HCT116 (cell line): ENCODE measurements at regions not wholly inside any gene's neighbourhood (a gene's known extent, or its start where the extent isn't known, plus 50 kb on each side); places are given as distances from the start of the nearest gene placed in this dataset.

Experiments used
- ATAC-seq: fragments of 200-7000 bp; cut with Tn5 transposase; 2 replicates; pipeline ENCODE4 v1.9.1; 2020; ENCODE audit warnings: mild to moderate bottlenecking, moderate library complexity
- BruUV-seq: library from RNA; stranded (reverse); fragments of 400-500 nt; replicated peaks from 2 replicates; lab custom pipeline; 2021; lab: Mats Ljungman, UMichigan
- CTCF ChIA-PET: fragments of 300-600 bp; sonication (Branson Sonifier 250); formaldehyde crosslinking; loops from one replicate; lab custom pipeline; 2021; ENCODE audit warnings: antibody characterized with exemption; lab: Charles Lee
- POLR2A ChIA-PET: fragments of 300-600, 350-600 bp; sonication (Branson Sonifier 250); formaldehyde crosslinking; loops from one replicate; lab custom pipeline; 2021; ENCODE audit warnings: antibody characterized with exemption; lab: Charles Lee
- RAD21 ChIA-PET, 2 experiments: fragments of 300-600 bp; sonication (Branson Sonifier 250); formaldehyde crosslinking; loops; one replicate each; lab custom pipeline; 2023; ENCODE audit warnings: low total read pairs in 2 of 2; ENCODE audit not compliant: uncharacterized antibody in 2 of 2, unreplicated experiment in 2 of 2, low non-redundant PET in 1 of 2; lab: Charles Lee
- DNase-seq: peaks from one replicate; pipeline ENCODE4 v3.0.0-alpha.2; 2010; ENCODE audit warnings: low read depth, low spot score
- H2AFZ ChIP-seq: fragments of 200-600 bp; shearing (Covaris generic), sonication (generic); 2 replicates; pipeline ENCODE4 v1.6.1; 2017; ENCODE audit warnings: low read depth, mixed run types, mixed read lengths, antibody characterized with exemption, low read length; ENCODE audit not compliant: poor library complexity, severe bottlenecking
- H3K27ac ChIP-seq: 2 replicates; pipeline ENCODE4 v1.5.1; 2012; ENCODE audit warnings: low read depth, low read length
- H3K27me3 ChIP-seq: fragments of 200-600 bp; sonication (generic); 2 replicates; pipeline ENCODE4 v1.6.1; 2016; ENCODE audit warnings: mixed run types, low read length, mixed read lengths; ENCODE audit not compliant: insufficient read depth
- H3K36me3 ChIP-seq, 2 experiments: fragments of 200-500 bp in 1 of 2; fragments of 200-600 bp in 1 of 2; sonication (Bioruptor generic) in 1 of 2; sonication (generic) in 1 of 2; 2 replicates each; pipeline versions ENCODE4 v1.5.1 to v1.6.1; 2014 to 2016; ENCODE audit warnings: low read length in 2 of 2, inconsistent platforms in 1 of 2, mixed read lengths in 1 of 2, mixed run types in 1 of 2; ENCODE audit not compliant: insufficient read depth in 2 of 2, control insufficient read depth in 1 of 2
- H3K4me1 ChIP-seq, 2 experiments: fragments of 200-600 bp in 1 of 2; sonication (generic) in 1 of 2; 2 replicates each; pipeline versions ENCODE4 v1.5.1 to v1.6.1; 2012 to 2017; ENCODE audit warnings: low read length in 2 of 2, inconsistent platforms in 1 of 2, mild to moderate bottlenecking in 1 of 2, mixed read lengths in 1 of 2, mixed run types in 1 of 2, moderate library complexity in 1 of 2; ENCODE audit not compliant: insufficient read depth in 2 of 2, control insufficient read depth in 1 of 2
- H3K4me2 ChIP-seq: fragments of 200-600 bp; sonication (generic); 2 replicates; pipeline ENCODE4 v1.6.1; 2017; ENCODE audit warnings: mixed run types, low read length, mixed read lengths
- H3K4me3 ChIP-seq, 2 experiments: fragments of 200-600 bp in 1 of 2; sonication (generic) in 1 of 2; replicated peaks in 1 of 2; 2 replicates each; pipeline ENCODE4 v1.5.1; 2011 to 2016; ENCODE audit warnings: low read length in 2 of 2, control low read depth in 1 of 2, low read depth in 1 of 2, mild to moderate bottlenecking in 1 of 2, mixed read lengths in 1 of 2, mixed run types in 1 of 2
- H3K79me2 ChIP-seq: fragments of 200-600 bp; sonication (generic); 2 replicates; pipeline ENCODE4 v1.6.1; 2017; ENCODE audit warnings: mild to moderate bottlenecking, mixed run types, low read length, moderate library complexity, mixed read lengths; ENCODE audit not compliant: insufficient read depth
- H3K9ac ChIP-seq: fragments of 200-600 bp; sonication (generic); 2 replicates; pipeline ENCODE4 v1.6.1; 2016; ENCODE audit warnings: low read length, mixed read lengths
- H3K9me2 ChIP-seq: fragments of 200-600 bp; sonication (generic), shearing (Covaris generic); 2 replicates; pipeline ENCODE4 v1.6.1; 2017; ENCODE audit warnings: mixed run types, mild to moderate bottlenecking, moderate library complexity; ENCODE audit not compliant: insufficient read depth
- H3K9me3 ChIP-seq, 2 experiments: fragments of 200-500 bp in 1 of 2; fragments of 200-600 bp in 1 of 2; sonication (Bioruptor generic) in 1 of 2; sonication (generic) in 1 of 2; 2 replicates each; pipeline ENCODE4 v1.6.1; 2014 to 2017; ENCODE audit warnings: low read length in 2 of 2, mixed read lengths in 2 of 2, inconsistent platforms in 1 of 2, low read depth in 1 of 2, mild to moderate bottlenecking in 1 of 2, mixed run types in 1 of 2, moderate library complexity in 1 of 2; ENCODE audit not compliant: control insufficient read depth in 1 of 2, insufficient read depth in 1 of 2
- H4K20me1 ChIP-seq: fragments of 200-600 bp; sonication (generic), shearing (Covaris generic); 2 replicates; pipeline ENCODE4 v1.6.1; 2017; ENCODE audit warnings: mixed run types, mild to moderate bottlenecking, moderate library complexity; ENCODE audit not compliant: insufficient read depth
- ELF1 ChIP-seq: IDR thresholded peaks from 2 replicates; pipeline ENCODE4 v1.6.1; 2012; ENCODE audit warnings: low read depth, borderline replicate concordance
- EZH2 ChIP-seq: fragments of 200-600 bp; sonication (generic); IDR thresholded peaks from 2 replicates; pipeline ENCODE4 v1.6.1; 2017; ENCODE audit warnings: antibody characterized with exemption, mixed run types
- EZH2phosphoT487 ChIP-seq: fragments of 200-600 bp; IDR thresholded peaks from 2 replicates; pipeline ENCODE4 v1.6.1; 2018; ENCODE audit warnings: antibody characterized with exemption, borderline replicate concordance
- FOSL1 ChIP-seq: IDR thresholded peaks from 2 replicates; pipeline ENCODE4 v1.6.1; 2012; ENCODE audit warnings: low read depth
- JUND ChIP-seq: IDR thresholded peaks from 2 replicates; pipeline ENCODE4 v1.6.1; 2012
- POLR2A ChIP-seq: IDR thresholded peaks from 2 replicates; pipeline ENCODE4 v1.7.0; 2011; ENCODE audit warnings: borderline replicate concordance; ENCODE audit not compliant: insufficient read depth, insufficient read length; ENCODE audit errors: extremely low read depth
- RAD21 ChIP-seq: IDR thresholded peaks from 2 replicates; pipeline ENCODE4 v1.6.1; 2012; ENCODE audit warnings: low read depth, mild to moderate bottlenecking
- SP1 ChIP-seq: IDR thresholded peaks from 2 replicates; pipeline ENCODE4 v1.6.1; 2012; ENCODE audit warnings: low read depth
- SRF ChIP-seq: IDR thresholded peaks from 2 replicates; pipeline ENCODE4 v1.6.1; 2012; ENCODE audit warnings: low read depth
- TCF7L2 ChIP-seq: IDR thresholded peaks from 2 replicates; pipeline ENCODE4 v1.7.0; 2011; ENCODE audit warnings: borderline replicate concordance, inconsistent platforms; ENCODE audit not compliant: insufficient read depth, insufficient read length; ENCODE audit errors: extremely low read depth
- YY1 ChIP-seq: IDR thresholded peaks from 2 replicates; pipeline ENCODE4 v1.6.1; 2011; ENCODE audit warnings: low read length, low read depth, moderate library complexity, mild to moderate bottlenecking; ENCODE audit not compliant: insufficient replicate concordance; ENCODE audit errors: extremely low read depth
- intact Hi-C: fragments of 100-400 bp; cut with micrococcal nuclease; formaldehyde crosslinking; loops from 2 replicates; pipeline ENCODE4 v1.10.0; 2022
- TF ChIP-seq, protein P1 (sequence below): IDR thresholded peaks from 2 replicates; pipeline ENCODE4 v1.6.1; 2012; ENCODE audit warnings: low read depth
- TF ChIP-seq, protein P2 (sequence below): IDR thresholded peaks from 2 replicates; pipeline ENCODE4 v1.6.1; 2012

DNA sequence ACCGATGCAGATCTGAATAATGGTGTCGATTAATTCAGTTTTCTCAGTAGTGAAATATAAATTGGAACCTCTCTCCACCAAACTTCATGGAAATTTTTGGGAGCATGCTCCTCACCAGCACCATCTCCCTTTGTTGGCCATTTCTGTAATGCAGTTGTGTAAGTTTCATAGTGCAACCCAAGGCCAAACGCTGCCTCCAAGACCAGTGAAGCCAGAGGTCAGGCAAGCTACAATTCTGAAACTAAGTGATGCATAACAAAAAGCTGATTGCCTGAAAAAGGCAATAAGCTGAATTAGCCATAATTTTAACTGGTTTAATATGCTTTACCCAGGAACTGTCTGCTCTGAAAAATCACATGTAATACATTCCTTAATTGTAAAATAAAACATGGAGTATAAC is 138.3 kb upstream of the TACR1 start:
- intact Hi-C loops: no loop called here

DNA sequence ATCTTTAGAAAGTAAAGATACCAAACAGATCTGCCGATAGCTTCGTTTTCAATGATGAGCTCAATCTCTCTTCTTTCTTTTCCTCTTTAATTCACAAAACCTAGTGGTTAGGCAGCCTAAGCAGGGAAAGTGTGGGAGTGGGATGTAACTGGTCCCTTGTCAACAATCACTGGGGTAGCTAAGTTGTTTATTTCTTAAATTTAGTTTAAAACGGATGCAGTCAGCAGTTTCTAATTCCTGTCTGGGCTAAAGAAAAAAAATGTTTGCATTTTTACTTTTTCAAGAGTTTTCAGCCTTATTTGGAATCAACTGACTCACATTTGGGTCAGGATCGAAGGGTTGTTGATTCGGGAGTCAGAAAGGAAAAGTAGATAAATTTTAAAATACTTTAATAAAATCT is 137.7 kb upstream of the TACR1 start:
- ChIA-PET POLR2A (no interaction called here), RAD21 (no interaction called here), CTCF (no interaction called here)
- Histone ChIP-seq H3K9ac (no peak overlapping the region), H3K9me3 (no peaks in the 10 kb centered on the region), H3K36me3 (no peaks in the 10 kb centered on the region), H3K4me1 (no peaks in the 10 kb centered on the region), H3K9me2 (no peaks in the 10 kb centered on the region), H3K4me3 (no peak overlapping the region), H2AFZ (no peak overlapping the region), H3K27me3 (peaks cover 46% of the 10 kb centered on the region), H3K27ac (no peak overlapping the region), H3K4me2 (no peak overlapping the region), H3K79me2 (no peaks in the 10 kb centered on the region), H4K20me1 (no peaks in the 10 kb centered on the region)
- BruUV-seq: no TSS peak
- no peak for DNase-seq
- intact Hi-C loops: no loop called here
- ATAC-seq: no peak
- TF ChIP-seq EZH2: no peak
- TF ChIP-seq, protein P1, sequence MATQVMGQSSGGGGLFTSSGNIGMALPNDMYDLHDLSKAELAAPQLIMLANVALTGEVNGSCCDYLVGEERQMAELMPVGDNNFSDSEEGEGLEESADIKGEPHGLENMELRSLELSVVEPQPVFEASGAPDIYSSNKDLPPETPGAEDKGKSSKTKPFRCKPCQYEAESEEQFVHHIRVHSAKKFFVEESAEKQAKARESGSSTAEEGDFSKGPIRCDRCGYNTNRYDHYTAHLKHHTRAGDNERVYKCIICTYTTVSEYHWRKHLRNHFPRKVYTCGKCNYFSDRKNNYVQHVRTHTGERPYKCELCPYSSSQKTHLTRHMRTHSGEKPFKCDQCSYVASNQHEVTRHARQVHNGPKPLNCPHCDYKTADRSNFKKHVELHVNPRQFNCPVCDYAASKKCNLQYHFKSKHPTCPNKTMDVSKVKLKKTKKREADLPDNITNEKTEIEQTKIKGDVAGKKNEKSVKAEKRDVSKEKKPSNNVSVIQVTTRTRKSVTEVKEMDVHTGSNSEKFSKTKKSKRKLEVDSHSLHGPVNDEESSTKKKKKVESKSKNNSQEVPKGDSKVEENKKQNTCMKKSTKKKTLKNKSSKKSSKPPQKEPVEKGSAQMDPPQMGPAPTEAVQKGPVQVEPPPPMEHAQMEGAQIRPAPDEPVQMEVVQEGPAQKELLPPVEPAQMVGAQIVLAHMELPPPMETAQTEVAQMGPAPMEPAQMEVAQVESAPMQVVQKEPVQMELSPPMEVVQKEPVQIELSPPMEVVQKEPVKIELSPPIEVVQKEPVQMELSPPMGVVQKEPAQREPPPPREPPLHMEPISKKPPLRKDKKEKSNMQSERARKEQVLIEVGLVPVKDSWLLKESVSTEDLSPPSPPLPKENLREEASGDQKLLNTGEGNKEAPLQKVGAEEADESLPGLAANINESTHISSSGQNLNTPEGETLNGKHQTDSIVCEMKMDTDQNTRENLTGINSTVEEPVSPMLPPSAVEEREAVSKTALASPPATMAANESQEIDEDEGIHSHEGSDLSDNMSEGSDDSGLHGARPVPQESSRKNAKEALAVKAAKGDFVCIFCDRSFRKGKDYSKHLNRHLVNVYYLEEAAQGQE: no peak
- TF ChIP-seq POLR2A: no peak
- no peak for TF ChIP-seq JUND
- TF ChIP-seq RAD21: no peak
- TF ChIP-seq EZH2phosphoT487: no peak
- TF ChIP-seq, protein P2, sequence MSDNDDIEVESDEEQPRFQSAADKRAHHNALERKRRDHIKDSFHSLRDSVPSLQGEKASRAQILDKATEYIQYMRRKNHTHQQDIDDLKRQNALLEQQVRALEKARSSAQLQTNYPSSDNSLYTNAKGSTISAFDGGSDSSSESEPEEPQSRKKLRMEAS: no peak
- TF ChIP-seq SRF: no peak

More for the DNA sequence above, 138.3 kb upstream of the TACR1 start:
- H4K20me1 ChIP-seq: no peaks in the 10 kb centered on the region
- H3K9ac ChIP-seq: no peak overlapping the region
- DNase-seq (no peak), ATAC-seq (no peak)
- ChIA-PET POLR2A (no interaction called here), CTCF (no interaction called here), RAD21 (no interaction called here)
- no peaks in the 10 kb centered on the region for H3K9me3 ChIP-seq
- no peaks in the 10 kb centered on the region for H3K4me1 ChIP-seq
- no peaks in the 10 kb centered on the region for H3K36me3 ChIP-seq
- H3K27ac ChIP-seq: no peak overlapping the region
- peaks cover 48% of the 10 kb centered on the region for H3K27me3 ChIP-seq
- H3K79me2 ChIP-seq: no peaks in the 10 kb centered on the region
- no peak overlapping the region for H3K4me3 ChIP-seq
- TF ChIP-seq, protein P1: no peak
- TF ChIP-seq ELF1: no peak
- no peak for TF ChIP-seq SP1
- TF ChIP-seq TCF7L2: no peak
- TF ChIP-seq FOSL1: no peak
- no peak for TF ChIP-seq YY1
- no peak overlapping the region for H3K4me2 ChIP-seq
- no peak overlapping the region for H2AFZ ChIP-seq
- no TSS peak for BruUV-seq
- no peaks in the 10 kb centered on the region for H3K9me2 ChIP-seq
